OCI-LY7 (cell line): ENCODE measurements at regions not wholly inside any gene's neighbourhood (a gene's known extent, or its start where the extent isn't known, plus 50 kb on each side); places are given as distances from the start of the nearest gene placed in this dataset.

Source experiments
- BruUV-seq: library from RNA; stranded (reverse); fragments of 400-500 nt; replicated peaks from 2 replicates; lab custom pipeline; 2021; lab: Mats Ljungman, UMichigan
- CTCF ChIA-PET: fragments of 300-600 bp; sonication (Branson Sonifier 250); formaldehyde crosslinking; loops from one replicate; lab custom pipeline; 2022; ENCODE audit warnings: antibody characterized with exemption; ENCODE audit not compliant: unreplicated experiment; lab: Charles Lee
- POLR2A ChIA-PET: fragments of 300-600 bp; sonication (Branson Sonifier 250); formaldehyde crosslinking; loops from one replicate; lab custom pipeline; 2022; ENCODE audit warnings: antibody characterized with exemption; lab: Charles Lee
- DNase-seq: peaks from one replicate; pipeline ENCODE4 v3.0.0-alpha.2; 2015; ENCODE audit warnings: low spot score
- H2AFZ ChIP-seq: fragments of 200-600 bp; sonication (generic), shearing (Covaris generic); 2 replicates; pipeline ENCODE4 v1.6.1; 2014; ENCODE audit warnings: mild to moderate bottlenecking, antibody characterized with exemption, low read length, moderate library complexity
- H3K27ac ChIP-seq: fragments of 200-600 bp; sonication (generic); 2 replicates; pipeline ENCODE4 v1.5.1; 2014; ENCODE audit warnings: mixed run types, low read depth, mild to moderate bottlenecking, moderate library complexity, low read length, inconsistent platforms; ENCODE audit not compliant: poor library complexity, severe bottlenecking
- H3K36me3 ChIP-seq: fragments of 200-600 bp; sonication (generic); 2 replicates; pipeline ENCODE4 v1.6.1; 2014; ENCODE audit warnings: mild to moderate bottlenecking, antibody characterized with exemption, low read length, moderate library complexity, mixed read lengths; ENCODE audit not compliant: insufficient read depth
- H3K4me1 ChIP-seq: fragments of 200-600 bp; sonication (generic); 2 replicates; pipeline ENCODE4 v1.5.1; 2014; ENCODE audit warnings: mild to moderate bottlenecking, low read length; ENCODE audit not compliant: insufficient read depth, poor library complexity, severe bottlenecking
- H3K4me2 ChIP-seq: fragments of 200-600 bp; sonication (generic); 2 replicates; pipeline ENCODE4 v1.6.1; 2014; ENCODE audit warnings: mild to moderate bottlenecking, low read length
- H3K4me3 ChIP-seq: fragments of 200-600 bp; sonication (generic); 2 replicates; pipeline ENCODE4 v1.5.1; 2014; ENCODE audit warnings: mild to moderate bottlenecking, low read depth, low read length; ENCODE audit not compliant: poor library complexity, severe bottlenecking
- H3K79me2 ChIP-seq: fragments of 200-600 bp; sonication (generic); 2 replicates; pipeline ENCODE4 v1.6.1; 2016; ENCODE audit warnings: low read depth, mild to moderate bottlenecking, low read length, moderate library complexity, mixed read lengths; ENCODE audit not compliant: insufficient read depth
- H3K9me2 ChIP-seq: fragments of 200-600 bp; sonication (generic); 2 replicates; pipeline ENCODE4 v1.6.1; 2016; ENCODE audit warnings: mild to moderate bottlenecking, low read length, mixed read lengths; ENCODE audit not compliant: insufficient read depth
- H3K9me3 ChIP-seq: fragments of 200-600 bp; sonication (generic); 2 replicates; pipeline ENCODE4 v1.6.1; 2014; ENCODE audit warnings: mild to moderate bottlenecking, mixed run types, low read length, mixed read lengths
- H4K20me1 ChIP-seq: fragments of 200-600 bp; sonication (generic); 2 replicates; pipeline ENCODE4 v1.6.1; 2014; ENCODE audit warnings: mild to moderate bottlenecking, antibody characterized with exemption, low read length, moderate library complexity, mixed read lengths; ENCODE audit not compliant: insufficient read depth
- EZH2phosphoT487 ChIP-seq: fragments of 200-600 bp; sonication (generic); IDR thresholded peaks from 2 replicates; pipeline ENCODE4 v1.6.1; 2018; ENCODE audit warnings: low read depth, borderline replicate concordance, mild to moderate bottlenecking, mixed run types, antibody characterized with exemption, low read length, moderate library complexity, mixed read lengths
- intact Hi-C: fragments of 100-400 bp; cut with micrococcal nuclease; formaldehyde crosslinking; loops from one replicate; pipeline ENCODE4 v1.10.0; 2022; ENCODE audit not compliant: unreplicated experiment
- TF ChIP-seq, protein P1 (sequence below): fragments of 200-600 bp; sonication (generic); conservative IDR thresholded peaks from 2 replicates; pipeline ENCODE4 v1.5.1; 2014; ENCODE audit warnings: mild to moderate bottlenecking, antibody characterized with exemption, low read length, moderate library complexity, mixed read lengths

DNA sequence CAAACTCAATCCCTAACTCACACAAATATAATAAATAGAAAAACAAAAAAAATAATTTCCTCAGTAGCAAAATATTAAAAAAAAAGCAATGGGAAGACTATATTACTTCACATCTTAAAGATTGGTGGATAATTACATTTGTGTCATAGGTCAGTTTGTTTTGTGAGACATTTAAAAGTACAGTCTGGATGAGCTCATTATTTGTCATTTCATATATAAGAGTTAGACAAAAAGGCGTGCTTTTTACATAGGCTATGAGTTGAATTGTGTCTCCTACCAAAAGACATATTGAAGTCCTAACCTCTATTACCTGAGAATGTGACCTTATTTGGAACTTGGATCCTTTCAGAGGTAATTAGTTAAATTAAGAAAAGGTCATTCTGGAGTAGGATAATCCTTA, 710.1 kb upstream of the CBLB start:
- H3K4me3 ChIP-seq = no peak overlapping the region
- POLR2A ChIA-PET = no interaction called here
- no peaks in the 10 kb centered on the region for H4K20me1 ChIP-seq
- no peaks in the 10 kb centered on the region for H3K79me2 ChIP-seq
- BruUV-seq = no TSS peak
- no peak overlapping the region for H3K27ac ChIP-seq
- no peak for DNase-seq
- no peak overlapping the region for H2AFZ ChIP-seq
- intact Hi-C loops = no loop called here
- H3K9me3 ChIP-seq = no peaks in the 10 kb centered on the region
- no peaks in the 10 kb centered on the region for H3K4me1 ChIP-seq
- CTCF ChIA-PET = no interaction called here
- no peak overlapping the region for H3K4me2 ChIP-seq
- TF ChIP-seq, protein P1, sequence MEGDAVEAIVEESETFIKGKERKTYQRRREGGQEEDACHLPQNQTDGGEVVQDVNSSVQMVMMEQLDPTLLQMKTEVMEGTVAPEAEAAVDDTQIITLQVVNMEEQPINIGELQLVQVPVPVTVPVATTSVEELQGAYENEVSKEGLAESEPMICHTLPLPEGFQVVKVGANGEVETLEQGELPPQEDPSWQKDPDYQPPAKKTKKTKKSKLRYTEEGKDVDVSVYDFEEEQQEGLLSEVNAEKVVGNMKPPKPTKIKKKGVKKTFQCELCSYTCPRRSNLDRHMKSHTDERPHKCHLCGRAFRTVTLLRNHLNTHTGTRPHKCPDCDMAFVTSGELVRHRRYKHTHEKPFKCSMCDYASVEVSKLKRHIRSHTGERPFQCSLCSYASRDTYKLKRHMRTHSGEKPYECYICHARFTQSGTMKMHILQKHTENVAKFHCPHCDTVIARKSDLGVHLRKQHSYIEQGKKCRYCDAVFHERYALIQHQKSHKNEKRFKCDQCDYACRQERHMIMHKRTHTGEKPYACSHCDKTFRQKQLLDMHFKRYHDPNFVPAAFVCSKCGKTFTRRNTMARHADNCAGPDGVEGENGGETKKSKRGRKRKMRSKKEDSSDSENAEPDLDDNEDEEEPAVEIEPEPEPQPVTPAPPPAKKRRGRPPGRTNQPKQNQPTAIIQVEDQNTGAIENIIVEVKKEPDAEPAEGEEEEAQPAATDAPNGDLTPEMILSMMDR = no peak
- no peak for TF ChIP-seq EZH2phosphoT487
- H3K36me3 ChIP-seq = no peaks in the 10 kb centered on the region
- H3K9me2 ChIP-seq = no peaks in the 10 kb centered on the region

DNA sequence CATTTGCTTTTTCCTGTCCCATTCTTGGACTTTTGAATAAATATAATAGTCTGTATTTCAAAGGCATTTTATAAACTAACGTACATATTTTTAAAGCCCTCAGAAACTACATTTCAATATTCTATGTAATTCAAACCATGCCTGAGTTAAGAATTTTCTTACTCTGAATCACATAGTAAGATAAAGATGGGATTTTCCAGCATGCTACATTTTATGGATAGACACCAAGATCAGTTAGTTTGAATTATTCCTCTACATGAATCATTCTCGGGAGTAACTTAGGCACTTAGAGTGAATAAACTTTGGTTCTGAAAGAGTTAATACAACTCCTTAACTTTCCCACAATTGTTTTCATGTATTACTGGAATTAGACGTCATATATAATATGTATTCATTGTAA, 713.3 kb upstream of the CBLB start:
- Histone ChIP-seq H4K20me1 (no peaks in the 10 kb centered on the region), H3K4me2 (no peak overlapping the region), H3K4me1 (no peaks in the 10 kb centered on the region), H3K27ac (no peak overlapping the region), H3K9me3 (no peaks in the 10 kb centered on the region), H2AFZ (no peak overlapping the region), H3K9me2 (no peaks in the 10 kb centered on the region), H3K79me2 (no peaks in the 10 kb centered on the region), H3K4me3 (no peak overlapping the region), H3K36me3 (no peaks in the 10 kb centered on the region)
- TF ChIP-seq, protein P1 = no peak
- no peak for TF ChIP-seq EZH2phosphoT487
- ChIA-PET CTCF (no interaction called here), POLR2A (interaction anchor here (1.2 kb wide), 1 partner anchor 11 kb away, joined by 3 read pairs; no protein-coding TSS in a partner anchor)
- intact Hi-C loops = no loop called here
- DNase-seq = no peak
- BruUV-seq = no TSS peak

DNA sequence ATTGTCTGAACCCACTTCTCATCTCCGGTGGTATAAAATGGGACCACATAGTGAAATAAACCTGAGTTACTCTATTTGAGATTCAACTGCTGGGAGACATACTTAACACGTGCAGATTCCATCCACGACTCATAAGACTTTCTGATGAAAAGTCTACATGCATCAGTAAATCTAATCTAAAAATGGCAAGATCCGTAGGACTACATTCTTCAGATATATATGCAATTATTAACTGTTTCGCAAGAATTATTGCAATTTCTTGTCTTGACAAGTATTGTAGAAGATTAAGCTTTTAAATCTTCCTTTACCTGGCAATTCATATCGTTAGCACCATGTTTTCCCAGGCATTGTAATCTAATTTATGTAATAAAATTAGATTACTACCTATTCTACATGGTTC, 718.7 kb upstream of the CBLB start:
- Histone ChIP-seq H4K20me1 (no peaks in the 10 kb centered on the region), H2AFZ (no peak overlapping the region), H3K27ac (no peak overlapping the region), H3K4me1 (no peaks in the 10 kb centered on the region), H3K4me3 (no peak overlapping the region), H3K79me2 (no peaks in the 10 kb centered on the region), H3K9me2 (no peaks in the 10 kb centered on the region), H3K4me2 (no peak overlapping the region), H3K36me3 (no peaks in the 10 kb centered on the region), H3K9me3 (no peaks in the 10 kb centered on the region)
- no TSS peak for BruUV-seq
- intact Hi-C loops = no loop called here
- no peak for DNase-seq
- TF ChIP-seq, protein P1 = no peak
- TF ChIP-seq EZH2phosphoT487 = no peak
- CTCF ChIA-PET = no interaction called here
- POLR2A ChIA-PET = no interaction called here
